Stimulated activated memory B cell treated with anti-CD40 and anti-IgM and Interleukin-4, amounts not matched to agents 10 μg/mL and 1 μg/mL and 100 μg/mL, for 72 hours (primary cell): ENCODE measurements at regions not wholly inside any gene's neighbourhood (a gene's known extent, or its start where the extent isn't known, plus 50 kb on each side); places are given as distances from the start of the nearest gene placed in this dataset.

ENCODE experiments used
- ATAC-seq: fragments of 150-1000 bp; cut with Tn5 transposase; 2 replicates; pipeline ENCODE4 v1.10.0; 2021
- H3K27ac Mint-ChIP-seq: one replicate; pipeline ENCODE4 v1.8.0; 2022; ENCODE audit warnings: mild to moderate bottlenecking, mixed read lengths
- H3K27me3 Mint-ChIP-seq: one replicate; pipeline ENCODE4 v1.8.0; 2022; ENCODE audit warnings: mixed read lengths
- H3K36me3 Mint-ChIP-seq: one replicate; pipeline ENCODE4 v1.8.0; 2022; ENCODE audit warnings: mixed read lengths
- H3K4me1 Mint-ChIP-seq: one replicate; pipeline ENCODE4 v1.8.0; 2022; ENCODE audit warnings: mixed read lengths
- H3K4me3 Mint-ChIP-seq: one replicate; pipeline ENCODE4 v1.8.0; 2022; ENCODE audit warnings: mild to moderate bottlenecking, moderate library complexity, mixed read lengths
- H3K9me3 Mint-ChIP-seq: one replicate; pipeline ENCODE4 v1.8.0; 2022; ENCODE audit warnings: mixed read lengths

DNA sequence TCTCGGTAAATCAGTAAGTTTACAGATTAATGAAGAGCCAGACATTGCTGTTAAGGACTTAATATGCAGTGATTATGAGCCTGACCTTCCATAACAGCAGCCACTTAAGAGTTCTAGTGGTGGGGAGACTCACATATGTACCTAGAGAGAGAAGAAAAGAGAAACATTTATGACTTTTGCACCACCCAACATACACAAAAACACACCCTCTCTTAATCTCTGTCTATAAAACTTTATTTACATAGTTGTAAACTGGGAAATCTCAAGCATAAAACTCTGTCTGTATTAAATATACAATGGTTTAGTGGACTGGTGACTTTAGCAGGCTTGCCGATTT, 347.4 kb upstream of the ADGRL2 start:
- Mint-ChIP-seq H3K27ac (no peak overlapping the region), H3K27me3 (no peaks in the 10 kb centered on the region), H3K4me1 (peaks cover 5% of the 10 kb centered on the region), H3K4me3 (no peak overlapping the region), H3K36me3 (no peaks in the 10 kb centered on the region), H3K9me3 (no peaks in the 10 kb centered on the region)
- ATAC-seq = no peak

DNA sequence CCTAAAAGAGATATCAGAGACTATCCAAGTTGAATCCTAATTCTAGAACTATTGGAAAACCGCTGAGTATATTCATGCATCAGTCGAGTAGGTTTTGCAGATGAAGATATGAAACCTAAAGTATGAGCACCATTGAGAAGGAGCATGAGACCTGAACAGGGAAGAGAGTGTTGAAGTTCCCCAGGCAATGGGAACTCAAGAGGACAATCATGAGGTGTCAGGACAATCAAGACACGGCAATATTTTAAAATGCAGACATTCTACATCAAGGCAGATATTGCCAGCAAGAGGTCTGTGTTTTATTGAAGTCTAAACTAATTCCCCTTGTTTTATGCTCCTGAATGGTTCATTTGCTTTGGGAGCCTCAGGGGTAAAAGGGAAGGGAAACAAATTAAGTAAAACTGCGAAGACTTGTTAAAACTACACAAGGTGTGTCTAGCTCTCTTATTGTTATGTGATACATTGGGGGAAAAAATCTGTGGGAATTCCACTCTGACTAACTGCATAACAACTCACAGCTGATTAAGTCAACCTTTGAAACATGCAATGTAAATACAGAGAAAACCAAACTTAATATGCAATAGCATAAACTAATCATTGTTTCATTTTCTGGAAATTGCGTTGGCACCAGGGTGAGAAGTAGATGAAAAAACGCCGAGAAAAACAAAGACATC, 347.9 kb upstream of the ADGRL2 start:
- ATAC-seq = no peak
- Mint-ChIP-seq H3K27me3 (no peaks in the 10 kb centered on the region), H3K4me1 (peaks cover 5% of the 10 kb centered on the region), H3K9me3 (no peaks in the 10 kb centered on the region), H3K36me3 (no peaks in the 10 kb centered on the region), H3K4me3 (no peak overlapping the region), H3K27ac (no peak overlapping the region)

- H3K27me3 Mint-ChIP-seq = no peaks in the 10 kb centered on the region
- no peak overlapping the region for H3K27ac Mint-ChIP-seq
- H3K36me3 Mint-ChIP-seq = no peaks in the 10 kb centered on the region
- no peak overlapping the region for H3K4me3 Mint-ChIP-seq
- no peaks in the 10 kb centered on the region for H3K4me1 Mint-ChIP-seq
- ATAC-seq = no peak
- no peaks in the 10 kb centered on the region for H3K9me3 Mint-ChIP-seq
Measured at GRCh38 chr1:81449786-81450185, 350.9 kb upstream of the ADGRL2 start.

GRCh38 chr1:81446000-81446669, 354.6 kb upstream of the ADGRL2 start:
- Mint-ChIP-seq H3K4me3 (no peak overlapping the region), H3K4me1 (no peaks in the 10 kb centered on the region), H3K9me3 (no peaks in the 10 kb centered on the region), H3K27me3 (no peaks in the 10 kb centered on the region), H3K36me3 (no peaks in the 10 kb centered on the region), H3K27ac (no peak overlapping the region)
- ATAC-seq = no peak

DNA sequence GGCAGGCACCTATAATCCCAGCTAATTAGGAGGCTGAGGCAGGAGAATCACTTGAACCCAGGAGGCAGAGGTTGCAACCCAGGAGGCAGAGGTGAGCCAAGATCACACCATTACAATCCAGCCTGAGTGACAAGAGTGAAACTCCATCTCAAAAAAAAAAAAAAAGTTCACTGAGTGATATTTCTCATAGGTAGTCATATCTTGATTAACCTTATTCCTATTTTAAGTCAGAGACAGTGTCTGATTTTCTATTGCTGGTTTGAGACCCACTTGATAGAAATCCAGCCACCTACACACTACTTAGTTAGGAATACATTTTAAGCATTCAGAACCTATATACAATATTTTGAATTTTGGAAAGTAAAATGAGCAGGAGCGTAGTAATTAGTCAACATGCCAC, 357.4 kb upstream of the ADGRL2 start:
- Mint-ChIP-seq H3K4me1 (peaks cover 4% of the 10 kb centered on the region), H3K36me3 (no peaks in the 10 kb centered on the region), H3K27ac (no peak overlapping the region), H3K27me3 (no peaks in the 10 kb centered on the region), H3K4me3 (no peak overlapping the region), H3K9me3 (no peaks in the 10 kb centered on the region)
- no peak for ATAC-seq

DNA sequence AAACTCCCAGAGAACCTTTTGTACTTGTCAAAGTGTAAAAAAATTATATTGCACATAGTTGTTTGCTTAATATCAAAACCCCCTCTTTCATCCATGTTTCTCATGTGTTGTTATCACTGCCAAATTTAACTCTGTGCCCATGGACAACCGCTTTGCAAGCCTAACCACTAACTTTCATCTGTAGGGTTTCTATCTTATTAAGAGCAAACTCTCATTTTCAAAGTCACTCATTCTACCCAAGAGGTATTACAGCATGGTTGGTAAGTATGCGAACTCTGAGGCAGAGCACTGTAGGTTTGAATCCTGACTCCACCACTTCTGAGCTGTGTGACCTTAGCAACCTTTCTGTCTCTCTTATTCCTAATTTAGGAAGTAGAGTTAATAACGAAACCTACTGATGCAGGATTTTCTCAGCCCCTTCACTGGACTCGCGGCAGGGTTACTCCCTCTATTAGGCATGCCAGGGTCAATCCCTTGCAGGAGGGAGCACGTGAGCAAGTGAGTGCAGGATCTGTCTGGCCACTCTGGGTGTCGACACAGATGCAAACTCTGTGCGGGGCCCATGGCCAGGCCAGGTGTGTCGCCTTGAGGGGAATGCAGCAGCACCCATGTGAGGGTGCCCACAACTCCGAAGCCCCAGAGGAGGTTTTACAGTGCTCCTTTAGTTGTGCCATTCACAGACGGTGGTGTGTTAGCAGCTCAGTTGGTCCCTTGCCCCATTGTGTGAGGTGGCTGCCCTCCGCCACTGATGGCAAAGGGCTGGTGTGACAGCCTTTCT, 361.5 kb upstream of the ADGRL2 start:
- H3K36me3 Mint-ChIP-seq = no peaks in the 10 kb centered on the region
- no peak overlapping the region for H3K4me3 Mint-ChIP-seq
- H3K27ac Mint-ChIP-seq = no peak overlapping the region
- ATAC-seq = no peak
- no peaks in the 10 kb centered on the region for H3K27me3 Mint-ChIP-seq
- H3K9me3 Mint-ChIP-seq = no peaks in the 10 kb centered on the region
- peaks cover 13% of the 10 kb centered on the region for H3K4me1 Mint-ChIP-seq

- no peaks in the 10 kb centered on the region for H3K36me3 Mint-ChIP-seq
- H3K4me1 Mint-ChIP-seq = peaks cover 13% of the 10 kb centered on the region
- H3K27ac Mint-ChIP-seq = no peak overlapping the region
- no peaks in the 10 kb centered on the region for H3K9me3 Mint-ChIP-seq
- no peaks in the 10 kb centered on the region for H3K27me3 Mint-ChIP-seq
- no peak overlapping the region for H3K4me3 Mint-ChIP-seq
- no peak for ATAC-seq
Measured at GRCh38 chr1:81437649-81438048, 363.1 kb upstream of the ADGRL2 start.

DNA sequence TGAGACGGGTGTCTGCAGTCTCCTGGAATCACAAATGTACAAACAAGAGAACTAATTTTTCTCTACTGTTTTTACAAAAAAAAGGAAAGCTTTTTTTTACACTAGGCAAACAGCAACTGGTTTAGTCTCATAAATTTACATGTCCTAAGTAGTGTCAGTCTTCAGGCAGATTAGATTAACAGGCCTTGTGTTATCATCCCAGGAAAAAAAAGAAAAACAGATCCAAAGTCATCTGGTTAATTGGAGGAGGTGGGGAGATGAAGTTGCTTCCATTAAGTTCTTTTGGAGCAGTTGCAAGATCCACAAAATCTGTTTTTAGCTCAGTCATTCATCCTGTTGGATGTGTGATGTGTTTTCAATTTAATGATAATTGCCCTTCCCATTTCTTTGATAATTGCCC, 363.5 kb upstream of the ADGRL2 start:
- no peaks in the 10 kb centered on the region for H3K36me3 Mint-ChIP-seq
- no peak overlapping the region for H3K4me3 Mint-ChIP-seq
- no peaks in the 10 kb centered on the region for H3K9me3 Mint-ChIP-seq

GRCh38 chr1:81435175-81435574, 365.6 kb upstream of the ADGRL2 start:
- H3K4me3 Mint-ChIP-seq = no peak overlapping the region
- no peak for ATAC-seq
- no peak overlapping the region for H3K27ac Mint-ChIP-seq
- H3K27me3 Mint-ChIP-seq = no peaks in the 10 kb centered on the region
- no peaks in the 10 kb centered on the region for H3K9me3 Mint-ChIP-seq
- H3K4me1 Mint-ChIP-seq = peaks cover 13% of the 10 kb centered on the region
- H3K36me3 Mint-ChIP-seq = no peaks in the 10 kb centered on the region

More for the DNA sequence above, 363.5 kb upstream of the ADGRL2 start:
- Mint-ChIP-seq H3K4me1 (peaks cover 13% of the 10 kb centered on the region), H3K27me3 (no peaks in the 10 kb centered on the region), H3K27ac (no peak overlapping the region)
- ATAC-seq = no peak

GRCh38 chr1:81433676-81434075, 367.1 kb upstream of the ADGRL2 start:
- no peak for ATAC-seq

GRCh38 chr1:81432654-81433109, 368.1 kb upstream of the ADGRL2 start:
- Mint-ChIP-seq H3K36me3 (no peaks in the 10 kb centered on the region), H3K27ac (no peak overlapping the region), H3K9me3 (no peaks in the 10 kb centered on the region), H3K27me3 (no peaks in the 10 kb centered on the region), H3K4me1 (peaks cover 8% of the 10 kb centered on the region), H3K4me3 (no peak overlapping the region)
- no peak for ATAC-seq

More at GRCh38 chr1:81433676-81434075, 367.1 kb upstream of the ADGRL2 start:
- Mint-ChIP-seq H3K4me1 (peaks cover 9% of the 10 kb centered on the region), H3K36me3 (no peaks in the 10 kb centered on the region), H3K9me3 (no peaks in the 10 kb centered on the region), H3K4me3 (no peak overlapping the region), H3K27ac (no peak overlapping the region), H3K27me3 (no peaks in the 10 kb centered on the region)

GRCh38 chr1:81432059-81432458, 368.7 kb upstream of the ADGRL2 start:
- Mint-ChIP-seq H3K4me1 (peaks cover 2% of the 10 kb centered on the region), H3K4me3 (no peak overlapping the region), H3K27me3 (no peaks in the 10 kb centered on the region), H3K9me3 (no peaks in the 10 kb centered on the region), H3K27ac (no peak overlapping the region), H3K36me3 (no peaks in the 10 kb centered on the region)
- ATAC-seq = no peak

DNA sequence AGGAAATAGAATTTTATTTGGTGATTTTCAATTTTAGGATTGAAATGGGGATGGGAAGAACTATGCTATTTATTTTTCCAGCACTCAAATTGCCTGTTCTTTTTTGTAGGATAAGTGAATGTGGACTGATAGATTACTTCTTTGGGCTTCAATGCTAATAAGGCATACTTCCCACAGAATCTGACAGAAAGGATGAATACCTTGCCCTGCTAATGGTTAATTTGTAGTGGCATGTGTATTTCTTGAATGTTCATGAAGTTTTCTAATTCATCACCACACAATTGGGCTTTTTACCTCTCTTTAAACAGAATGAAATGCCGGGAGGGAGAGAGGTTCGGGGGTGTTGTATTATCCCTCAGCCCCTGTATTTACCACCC, 369.1 kb upstream of the ADGRL2 start:
- Mint-ChIP-seq H3K27ac (no peak overlapping the region), H3K9me3 (no peaks in the 10 kb centered on the region), H3K36me3 (no peaks in the 10 kb centered on the region), H3K27me3 (no peaks in the 10 kb centered on the region), H3K4me1 (no peaks in the 10 kb centered on the region), H3K4me3 (no peak overlapping the region)
- ATAC-seq = no peak

GRCh38 chr1:81430955-81431623, 369.6 kb upstream of the ADGRL2 start:
- no peak for ATAC-seq
- H3K27ac Mint-ChIP-seq = no peak overlapping the region
- no peaks in the 10 kb centered on the region for H3K4me1 Mint-ChIP-seq
- no peaks in the 10 kb centered on the region for H3K9me3 Mint-ChIP-seq
- no peaks in the 10 kb centered on the region for H3K36me3 Mint-ChIP-seq
- H3K27me3 Mint-ChIP-seq = no peaks in the 10 kb centered on the region
- no peak overlapping the region for H3K4me3 Mint-ChIP-seq

GRCh38 chr1:81430236-81430938, 370.3 kb upstream of the ADGRL2 start:
- no peaks in the 10 kb centered on the region for H3K36me3 Mint-ChIP-seq
- H3K27ac Mint-ChIP-seq = no peak overlapping the region
- no peaks in the 10 kb centered on the region for H3K9me3 Mint-ChIP-seq
- ATAC-seq = no peak
- no peaks in the 10 kb centered on the region for H3K27me3 Mint-ChIP-seq
- no peaks in the 10 kb centered on the region for H3K4me1 Mint-ChIP-seq
- H3K4me3 Mint-ChIP-seq = no peak overlapping the region
